ENCODE measurements at regions not wholly inside any gene's neighbourhood (a gene's known extent, or its start where the extent isn't known, plus 50 kb on each side); places are given as distances from the start of the nearest gene placed in this dataset.

DNA sequence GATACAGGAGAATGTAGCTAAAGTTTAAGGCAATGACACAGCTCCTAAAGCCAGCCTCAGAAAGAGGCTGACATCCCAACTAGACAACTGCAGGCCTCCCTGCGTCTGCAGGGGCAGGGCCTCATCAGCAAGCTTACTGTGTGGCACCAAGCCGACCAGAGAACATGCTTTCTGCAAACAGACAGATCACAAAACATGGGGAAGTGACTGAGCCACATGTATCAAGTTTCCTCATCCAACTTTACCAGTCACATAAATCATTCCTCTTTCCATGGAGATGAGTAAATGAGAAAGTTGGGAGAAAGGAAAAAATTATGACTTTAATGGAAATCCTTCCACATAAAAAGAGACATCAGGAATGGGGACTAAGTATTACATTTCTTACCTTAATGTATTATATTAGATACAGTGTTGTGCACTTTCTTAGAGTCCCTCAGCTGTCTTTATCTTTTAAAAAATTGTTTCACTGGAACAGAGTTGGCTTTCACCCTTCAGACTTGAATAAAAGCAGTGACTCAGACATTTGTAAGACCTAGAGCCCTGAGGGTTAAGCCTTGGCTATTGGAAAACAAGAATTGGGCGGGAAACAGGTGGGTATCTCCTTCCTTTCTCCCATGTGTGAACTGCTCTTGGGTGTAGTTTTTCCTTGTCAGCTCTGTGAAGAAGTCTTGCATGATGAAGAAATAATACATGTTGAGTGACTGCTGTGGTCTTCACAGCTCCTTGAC is 305.7 kb upstream of the SNX7 start:
- Histone ChIP-seq H3K4me3 (no peak overlapping the region), H3K36me3 (no peaks in the 10 kb centered on the region), H3K9me3 (no peaks in the 10 kb centered on the region), H3K27ac (no peak overlapping the region), H3K4me1 (no peaks in the 10 kb centered on the region), H3K27me3 (no peaks in the 10 kb centered on the region)
- intact Hi-C loops (cut with DNase I) = no loop called here
- ATAC-seq (no peak), DNase-seq (no peak)
- no peak for TF ChIP-seq POLR2A (IDR thresholded peaks at IDR 0.05)
- TF ChIP-seq, protein P1, sequence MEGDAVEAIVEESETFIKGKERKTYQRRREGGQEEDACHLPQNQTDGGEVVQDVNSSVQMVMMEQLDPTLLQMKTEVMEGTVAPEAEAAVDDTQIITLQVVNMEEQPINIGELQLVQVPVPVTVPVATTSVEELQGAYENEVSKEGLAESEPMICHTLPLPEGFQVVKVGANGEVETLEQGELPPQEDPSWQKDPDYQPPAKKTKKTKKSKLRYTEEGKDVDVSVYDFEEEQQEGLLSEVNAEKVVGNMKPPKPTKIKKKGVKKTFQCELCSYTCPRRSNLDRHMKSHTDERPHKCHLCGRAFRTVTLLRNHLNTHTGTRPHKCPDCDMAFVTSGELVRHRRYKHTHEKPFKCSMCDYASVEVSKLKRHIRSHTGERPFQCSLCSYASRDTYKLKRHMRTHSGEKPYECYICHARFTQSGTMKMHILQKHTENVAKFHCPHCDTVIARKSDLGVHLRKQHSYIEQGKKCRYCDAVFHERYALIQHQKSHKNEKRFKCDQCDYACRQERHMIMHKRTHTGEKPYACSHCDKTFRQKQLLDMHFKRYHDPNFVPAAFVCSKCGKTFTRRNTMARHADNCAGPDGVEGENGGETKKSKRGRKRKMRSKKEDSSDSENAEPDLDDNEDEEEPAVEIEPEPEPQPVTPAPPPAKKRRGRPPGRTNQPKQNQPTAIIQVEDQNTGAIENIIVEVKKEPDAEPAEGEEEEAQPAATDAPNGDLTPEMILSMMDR (IDR thresholded peaks at IDR 0.05) = no peak
- WGBS (ENCODE audit: insufficient coverage, low coverage, low lambda C conversion rate, missing lambda C conversion rate) = 67% methylated on average over 3 of the region's 3 CpGs

DNA sequence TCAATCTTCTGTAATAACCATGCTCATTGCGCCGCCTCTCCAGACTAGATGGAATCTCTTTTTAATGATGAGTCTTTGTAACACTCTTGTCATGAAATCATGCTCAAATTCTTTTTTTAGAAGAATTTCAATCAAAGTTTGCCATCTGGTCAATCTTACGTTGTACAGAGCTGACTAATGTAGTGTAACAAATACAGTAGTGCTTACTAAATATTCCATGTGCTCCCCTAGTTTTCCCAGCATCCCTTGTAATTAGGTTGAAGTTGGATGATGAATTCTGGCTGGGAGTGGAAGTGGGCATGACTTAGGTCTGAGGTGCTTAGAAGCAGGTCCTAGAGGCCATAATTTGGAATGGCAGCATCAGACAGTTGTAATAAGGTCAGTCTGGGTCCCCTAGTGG is 309.1 kb upstream of the SNX7 start:
- 72% methylated on average over 3 of the region's 3 CpGs for WGBS (ENCODE audit: insufficient coverage, low coverage, low lambda C conversion rate, missing lambda C conversion rate)
- no peak overlapping the region for H3K4me3 ChIP-seq
- intact Hi-C loops (cut with DNase I) = no loop called here
- no peak for DNase-seq
- no peaks in the 10 kb centered on the region for H3K27me3 ChIP-seq
- no peak overlapping the region for H3K27ac ChIP-seq
- no peaks in the 10 kb centered on the region for H3K4me1 ChIP-seq
- no peaks in the 10 kb centered on the region for H3K9me3 ChIP-seq
- H3K36me3 ChIP-seq = no peaks in the 10 kb centered on the region
- ATAC-seq = no peak
- TF ChIP-seq, protein P1 (IDR thresholded peaks at IDR 0.05) = no peak
- TF ChIP-seq POLR2A (IDR thresholded peaks at IDR 0.05) = no peak

DNA sequence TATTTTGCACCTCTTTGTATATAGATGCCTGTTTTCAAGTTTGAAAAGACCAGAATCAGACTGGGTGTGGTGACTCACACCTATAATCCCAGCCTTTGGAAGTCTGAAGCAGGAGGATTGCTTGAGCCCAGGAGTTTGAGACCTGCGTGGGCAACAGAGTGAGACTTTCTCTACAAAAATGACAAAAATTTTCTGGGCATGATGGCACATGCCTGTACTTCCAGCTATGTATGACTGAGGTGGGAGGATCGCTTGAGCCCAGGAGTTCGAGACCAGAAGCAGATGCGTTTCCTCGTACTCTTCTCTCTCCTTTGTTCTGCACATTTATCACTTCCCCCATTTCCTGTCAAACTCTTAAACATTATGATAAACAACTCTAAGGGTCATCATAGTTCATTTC is 310.0 kb upstream of the SNX7 start:
- Histone ChIP-seq H3K36me3 (no peaks in the 10 kb centered on the region), H3K27me3 (no peaks in the 10 kb centered on the region), H3K27ac (no peak overlapping the region), H3K9me3 (no peaks in the 10 kb centered on the region), H3K4me1 (no peaks in the 10 kb centered on the region), H3K4me3 (no peak overlapping the region)
- intact Hi-C loops (cut with DNase I) = no loop called here
- no peak for TF ChIP-seq POLR2A (IDR thresholded peaks at IDR 0.05)
- TF ChIP-seq, protein P1 (IDR thresholded peaks at IDR 0.05) = no peak
- DNase-seq (no peak), ATAC-seq (no peak)
- 63% methylated on average over 5 of the region's 5 CpGs for WGBS (ENCODE audit: insufficient coverage, low coverage, low lambda C conversion rate, missing lambda C conversion rate)

DNA sequence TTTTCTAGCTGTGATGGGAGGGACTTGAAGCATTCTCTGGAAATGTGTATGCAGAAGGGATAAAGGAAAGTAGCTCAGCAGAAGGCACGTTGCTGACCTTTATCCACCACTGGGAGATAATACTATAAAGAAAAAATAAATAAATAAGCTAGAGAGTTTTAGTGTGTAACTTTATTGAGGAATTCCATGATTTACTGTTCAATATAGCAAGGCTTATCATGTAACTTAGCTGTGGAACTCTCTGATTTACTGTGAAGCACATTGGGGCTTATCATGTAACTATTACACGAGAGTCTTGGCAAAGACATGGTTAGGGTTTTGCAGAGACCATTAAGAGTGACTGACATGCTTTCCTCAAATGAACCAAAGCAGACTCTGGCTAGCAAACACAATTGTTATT is 316.1 kb upstream of the SNX7 start:
- H3K9me3 ChIP-seq = no peaks in the 10 kb centered on the region
- DNase-seq (no peak), ATAC-seq (no peak)
- intact Hi-C loops (cut with DNase I) = no loop called here
- H3K27me3 ChIP-seq = no peaks in the 10 kb centered on the region
- H3K4me3 ChIP-seq = no peak overlapping the region
- TF ChIP-seq, protein P1 (IDR thresholded peaks at IDR 0.05) = no peak
- TF ChIP-seq POLR2A (IDR thresholded peaks at IDR 0.05) = no peak
- H3K4me1 ChIP-seq = no peaks in the 10 kb centered on the region
- no peaks in the 10 kb centered on the region for H3K36me3 ChIP-seq
- WGBS (ENCODE audit: insufficient coverage, low coverage, low lambda C conversion rate, missing lambda C conversion rate) = 55% methylated on average over 2 of the region's 2 CpGs
- H3K27ac ChIP-seq = no peak overlapping the region
